OCI-LY3 (cell line): ENCODE measurements at regions not wholly inside any gene's neighbourhood (a gene's known extent, or its start where the extent isn't known, plus 50 kb on each side); places are given as distances from the start of the nearest gene placed in this dataset.

Experiments
- EZH2phosphoT487 ChIP-seq: fragments of 200-600 bp; shearing (Covaris generic); IDR thresholded peaks from 2 replicates; pipeline ENCODE4 v1.6.1; 2018; ENCODE audit warnings: antibody characterized with exemption, mixed run types, low read depth
- TF ChIP-seq, protein P1 (sequence below): fragments of 200-600, 300-600 bp; sonication (generic); IDR thresholded peaks from 2 replicates; pipeline ENCODE4 v1.5.1; 2014; ENCODE audit warnings: antibody characterized with exemption, low read length, low read depth

DNA sequence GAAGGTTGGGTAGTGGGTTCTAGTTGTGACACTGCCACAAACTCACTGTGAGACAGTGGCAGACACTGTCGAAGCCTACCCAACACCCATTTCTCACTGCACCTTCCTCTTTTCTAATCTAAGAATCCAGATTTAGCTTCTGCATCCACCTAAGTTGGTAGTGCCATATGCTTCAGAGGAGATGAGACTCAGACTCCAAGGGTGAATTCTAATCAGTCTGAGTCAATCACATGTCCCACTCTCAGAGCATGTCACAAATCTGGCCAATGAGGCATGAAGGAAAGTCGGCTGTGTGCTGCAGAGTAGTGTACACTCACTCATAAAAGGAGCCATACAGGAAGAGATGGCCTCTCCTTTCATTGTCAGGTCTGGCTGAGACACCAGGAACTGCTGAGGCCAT lies 102.1 kb upstream of the RAP1B start:
- TF ChIP-seq, protein P1, sequence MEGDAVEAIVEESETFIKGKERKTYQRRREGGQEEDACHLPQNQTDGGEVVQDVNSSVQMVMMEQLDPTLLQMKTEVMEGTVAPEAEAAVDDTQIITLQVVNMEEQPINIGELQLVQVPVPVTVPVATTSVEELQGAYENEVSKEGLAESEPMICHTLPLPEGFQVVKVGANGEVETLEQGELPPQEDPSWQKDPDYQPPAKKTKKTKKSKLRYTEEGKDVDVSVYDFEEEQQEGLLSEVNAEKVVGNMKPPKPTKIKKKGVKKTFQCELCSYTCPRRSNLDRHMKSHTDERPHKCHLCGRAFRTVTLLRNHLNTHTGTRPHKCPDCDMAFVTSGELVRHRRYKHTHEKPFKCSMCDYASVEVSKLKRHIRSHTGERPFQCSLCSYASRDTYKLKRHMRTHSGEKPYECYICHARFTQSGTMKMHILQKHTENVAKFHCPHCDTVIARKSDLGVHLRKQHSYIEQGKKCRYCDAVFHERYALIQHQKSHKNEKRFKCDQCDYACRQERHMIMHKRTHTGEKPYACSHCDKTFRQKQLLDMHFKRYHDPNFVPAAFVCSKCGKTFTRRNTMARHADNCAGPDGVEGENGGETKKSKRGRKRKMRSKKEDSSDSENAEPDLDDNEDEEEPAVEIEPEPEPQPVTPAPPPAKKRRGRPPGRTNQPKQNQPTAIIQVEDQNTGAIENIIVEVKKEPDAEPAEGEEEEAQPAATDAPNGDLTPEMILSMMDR, result no peak
- TF ChIP-seq EZH2phosphoT487, result no peak
